ENCODE measurements at regions not wholly inside any gene's neighbourhood (a gene's known extent, or its start where the extent isn't known, plus 50 kb on each side); places are given as distances from the start of the nearest gene placed in this dataset.
"Not testable (repeated sequence)": the region's sequence is repeated elsewhere in the genome, so short reads cannot be mapped to it uniquely, and the experiment has no call there.

GRCh38 chr11:92027136-92027535, 197.5 kb upstream of the FAT3 start:
- not testable (repeated sequence) for TF ChIP-seq CREM (CRISPR knock-in tag; IDR thresholded peaks at IDR 0.05); ZMAT4 (CRISPR knock-in tag; IDR thresholded peaks at IDR 0.05); ZNF396 (CRISPR knock-in tag; IDR thresholded peaks at IDR 0.05; ENCODE audit: borderline replicate concordance); ARID4B (CRISPR knock-in tag; IDR thresholded peaks at IDR 0.05; ENCODE audit: borderline replicate concordance); NR3C1 (CRISPR knock-in tag; conservative IDR thresholded peaks at IDR 0.05; ENCODE audit: low read depth)
